HG02571 (cell line): ENCODE measurements at regions not wholly inside any gene's neighbourhood (a gene's known extent, or its start where the extent isn't known, plus 50 kb on each side); places are given as distances from the start of the nearest gene placed in this dataset.
"Not testable (repeated sequence)": the region's sequence is repeated elsewhere in the genome, so short reads cannot be mapped to it uniquely, and the experiment has no call there.

ENCODE experiments used
- ATAC-seq: cut with Tn5 transposase; IDR thresholded peaks from one replicate; pipeline ENCODE4 v1.9.1; 2021; ENCODE audit warnings: mild to moderate bottlenecking, moderate library complexity; ENCODE audit not compliant: unreplicated experiment

DNA sequence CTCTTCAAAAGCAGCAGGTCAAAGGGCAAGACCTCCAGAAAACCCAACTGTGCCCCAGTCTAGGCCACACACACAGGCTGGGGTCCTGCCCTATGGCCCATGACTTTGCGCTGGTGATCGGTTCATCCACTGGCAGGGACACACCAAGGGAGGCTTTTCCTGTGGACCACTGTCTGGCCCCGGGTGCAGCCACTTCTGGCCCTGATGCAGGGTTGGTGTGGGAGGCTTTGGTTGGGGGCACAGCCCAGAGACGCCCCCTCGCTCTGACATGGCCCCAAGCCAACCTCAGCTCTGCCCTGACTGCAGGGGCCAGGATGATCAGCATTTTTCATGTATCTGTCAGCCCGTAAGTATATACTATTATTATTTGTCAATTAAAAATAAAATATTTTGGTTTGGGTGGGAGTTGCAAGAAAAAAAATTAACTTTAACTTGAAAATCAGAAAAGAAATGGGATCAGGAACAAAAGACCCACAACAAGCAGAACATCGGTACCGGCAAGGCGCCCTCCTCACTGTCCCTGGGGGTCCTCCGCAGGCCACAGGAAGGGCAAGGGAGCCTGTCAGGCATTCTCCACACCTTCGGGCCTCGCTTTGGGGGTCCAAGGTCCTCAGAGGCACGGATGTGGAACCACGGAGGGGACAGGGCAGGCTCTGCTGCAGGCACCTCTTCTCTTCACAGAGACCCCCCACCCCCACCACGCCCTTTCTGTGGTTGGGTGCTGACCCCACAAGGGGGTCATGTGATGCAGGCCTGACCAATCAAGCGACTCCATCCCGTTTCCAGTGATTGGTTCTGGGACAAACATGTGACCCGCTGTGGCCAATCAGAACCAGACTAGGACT lies 181.5 kb upstream of the SFSWAP start:
- no peak for ATAC-seq

GRCh38 chr12:131530041-131530332 lies 180.9 kb upstream of the SFSWAP start:
- no peak for ATAC-seq

DNA sequence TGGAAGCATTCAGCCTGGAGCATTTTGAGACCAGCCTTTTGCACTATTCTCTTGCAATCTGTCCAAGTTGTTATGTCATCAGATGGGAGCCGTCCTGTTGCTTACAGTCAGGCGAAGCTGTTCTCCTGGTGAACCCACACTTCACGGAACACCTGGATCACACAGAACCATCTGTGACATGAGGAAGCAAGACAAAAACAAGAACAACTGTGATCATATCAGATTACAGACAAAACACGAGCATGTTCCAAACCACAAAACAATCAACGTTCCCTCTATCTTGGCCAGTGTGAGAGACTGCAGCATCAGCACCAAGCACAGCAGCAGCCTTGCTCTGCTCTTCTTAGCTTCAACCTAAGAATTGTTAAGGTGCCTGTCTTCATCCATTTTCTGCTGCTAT lies 180.5 kb upstream of the SFSWAP start:
- ATAC-seq, result no peak

- no peak for ATAC-seq
Observed at GRCh38 chr12:131533139-131533538, 177.8 kb upstream of the SFSWAP start.

GRCh38 chr12:131535779-131536178 lies 175.1 kb upstream of the SFSWAP start:
- ATAC-seq, result no peak

GRCh38 chr12:131536337-131536736 lies 174.6 kb upstream of the SFSWAP start:
- no peak for ATAC-seq

- ATAC-seq, result no peak
Observed at GRCh38 chr12:131536766-131537165, 174.1 kb upstream of the SFSWAP start.

- ATAC-seq, result no peak
Observed at GRCh38 chr12:131537267-131537958, 173.5 kb upstream of the SFSWAP start.

DNA sequence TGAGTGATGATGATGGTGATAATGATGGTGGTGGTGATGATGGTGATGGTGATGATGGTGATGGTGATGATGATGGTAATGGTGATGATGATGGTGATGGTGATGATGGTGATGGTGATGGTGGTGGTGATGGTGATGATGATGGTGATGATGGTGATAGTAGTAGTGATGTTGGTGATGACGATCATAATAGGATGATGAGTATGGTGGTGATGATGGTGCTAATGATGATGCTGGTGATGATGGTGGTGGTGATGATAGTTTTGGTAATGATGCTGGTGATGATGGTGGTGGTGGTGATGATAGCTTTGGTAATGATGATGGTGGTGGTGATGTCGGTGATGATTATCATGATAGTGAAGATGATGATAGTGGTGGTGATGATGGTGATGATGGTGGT lies 171.5 kb upstream of the SFSWAP start:
- ATAC-seq, result no peak

- no peak for ATAC-seq
Observed at GRCh38 chr12:131540138-131540623, 170.7 kb upstream of the SFSWAP start.

GRCh38 chr12:131541512-131541911 lies 169.4 kb upstream of the SFSWAP start:
- ATAC-seq, result not testable (repeated sequence)

- ATAC-seq, result no peak
Observed at GRCh38 chr12:131542351-131542750, 168.5 kb upstream of the SFSWAP start.

- no peak for ATAC-seq
Observed at GRCh38 chr12:131543040-131543439, 167.8 kb upstream of the SFSWAP start.

GRCh38 chr12:131547555-131547954 lies 163.3 kb upstream of the SFSWAP start:
- no peak for ATAC-seq

DNA sequence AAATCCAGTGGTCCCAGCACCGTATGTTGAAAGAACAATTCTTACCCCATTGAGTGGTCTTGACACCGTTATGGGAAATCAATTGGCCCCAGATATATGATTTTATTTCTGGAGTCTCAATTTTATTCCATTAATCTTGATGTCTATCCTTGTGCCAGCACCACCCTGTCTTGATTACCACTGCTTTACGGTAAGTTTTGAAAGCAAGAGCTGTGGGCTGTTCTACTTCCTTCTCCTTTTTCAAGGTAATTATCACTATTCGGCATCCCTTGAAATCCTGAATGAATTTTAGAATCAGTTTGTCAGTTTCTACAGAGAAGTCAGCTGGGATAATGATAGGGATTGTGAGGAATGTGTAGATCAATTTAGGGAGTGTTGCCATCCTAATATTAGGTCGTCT lies 160.8 kb upstream of the SFSWAP start:
- no peak for ATAC-seq

DNA sequence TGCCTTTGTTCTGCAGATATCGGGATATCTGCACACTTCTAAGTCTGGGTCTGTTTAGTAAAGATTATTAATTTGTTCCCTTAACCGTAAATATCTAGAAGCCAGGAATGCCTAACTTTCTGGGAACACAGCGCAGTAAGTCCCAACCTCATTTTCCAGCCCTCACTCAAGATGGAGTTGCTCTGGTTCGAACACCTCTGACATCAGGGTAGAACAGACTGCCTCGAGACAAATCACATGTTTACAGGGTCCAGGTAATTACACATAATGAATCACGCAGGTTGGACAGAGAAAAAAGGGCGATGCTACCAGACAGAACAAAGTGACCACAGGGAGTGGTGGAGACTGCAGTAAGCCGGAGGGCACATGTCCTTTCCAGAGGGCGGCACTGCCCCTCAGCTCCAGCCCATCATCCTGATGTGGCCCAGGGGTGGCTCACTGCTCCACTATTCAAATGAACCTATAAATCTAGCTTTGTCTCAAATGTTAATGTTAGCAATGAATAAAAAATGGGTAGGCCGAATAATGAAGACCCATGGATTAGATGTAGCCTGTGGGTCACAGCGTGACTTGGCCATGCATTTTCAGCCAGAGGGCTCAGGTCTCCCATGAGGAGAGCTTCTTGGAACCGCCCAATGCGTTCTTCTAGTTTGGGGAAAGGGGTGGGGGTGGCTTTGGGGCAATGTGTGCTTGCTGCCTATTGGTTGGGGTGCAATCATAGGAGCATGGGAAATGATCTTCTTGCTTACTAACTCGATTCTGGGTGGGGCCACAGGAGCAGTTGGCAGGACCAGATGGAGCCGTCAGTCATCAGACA lies 159.0 kb upstream of the SFSWAP start:
- no peak for ATAC-seq

DNA sequence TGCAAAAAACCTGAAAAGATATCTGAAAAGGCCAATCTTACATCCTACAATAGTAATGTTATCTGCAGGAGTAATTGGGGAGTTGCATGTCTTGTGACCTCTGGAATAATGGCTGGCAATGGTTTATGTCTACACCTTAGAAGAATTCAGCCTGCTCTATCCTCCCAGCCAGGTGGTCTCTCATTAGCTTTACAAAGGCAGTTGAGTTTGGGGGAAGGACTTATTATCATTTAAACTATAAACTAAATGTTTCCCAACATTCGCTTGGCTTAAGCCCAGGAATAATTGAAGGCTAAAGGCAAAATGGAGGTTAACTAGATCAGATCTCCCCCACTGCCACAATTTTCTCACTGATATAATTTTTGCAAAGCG lies 158.4 kb upstream of the SFSWAP start:
- no peak for ATAC-seq

GRCh38 chr12:131553096-131553777 lies 157.7 kb upstream of the SFSWAP start:
- ATAC-seq, result no peak

- ATAC-seq, result no peak
Observed at GRCh38 chr12:131555197-131555846, 155.6 kb upstream of the SFSWAP start.

- no peak for ATAC-seq
Observed at GRCh38 chr12:131555866-131556265, 155.0 kb upstream of the SFSWAP start.
